ENCODE measurements at regions not wholly inside any gene's neighbourhood (a gene's known extent, or its start where the extent isn't known, plus 50 kb on each side); places are given as distances from the start of the nearest gene placed in this dataset.

DNA sequence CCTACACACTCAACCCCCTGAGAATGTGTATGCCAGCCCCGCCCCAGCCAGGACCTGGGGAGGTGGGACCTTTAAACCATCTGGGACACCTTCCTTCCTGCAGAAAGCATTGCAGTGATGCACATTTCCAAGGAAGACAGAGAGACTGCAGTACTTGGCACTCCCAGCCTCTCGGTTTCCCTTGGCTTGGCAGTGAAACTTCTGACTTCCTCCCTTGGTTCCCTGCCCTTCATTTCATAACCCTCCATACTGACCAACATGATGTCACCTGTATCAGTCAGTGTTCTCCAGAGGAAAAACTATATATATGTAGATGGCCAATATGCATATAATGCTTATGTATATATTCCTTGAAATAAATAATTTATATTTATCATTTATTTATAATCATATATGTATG, 103.2 kb downstream of the SST start:
- ATAC-seq (peak; percentile 58), DNase-seq (no peak)
- H3K36me3 ChIP-seq, result no peaks in the 10 kb centered on the region
- H3K4me3 ChIP-seq, result no peak overlapping the region
- no peaks in the 10 kb centered on the region for H3K27me3 ChIP-seq
- TF ChIP-seq, protein P1, sequence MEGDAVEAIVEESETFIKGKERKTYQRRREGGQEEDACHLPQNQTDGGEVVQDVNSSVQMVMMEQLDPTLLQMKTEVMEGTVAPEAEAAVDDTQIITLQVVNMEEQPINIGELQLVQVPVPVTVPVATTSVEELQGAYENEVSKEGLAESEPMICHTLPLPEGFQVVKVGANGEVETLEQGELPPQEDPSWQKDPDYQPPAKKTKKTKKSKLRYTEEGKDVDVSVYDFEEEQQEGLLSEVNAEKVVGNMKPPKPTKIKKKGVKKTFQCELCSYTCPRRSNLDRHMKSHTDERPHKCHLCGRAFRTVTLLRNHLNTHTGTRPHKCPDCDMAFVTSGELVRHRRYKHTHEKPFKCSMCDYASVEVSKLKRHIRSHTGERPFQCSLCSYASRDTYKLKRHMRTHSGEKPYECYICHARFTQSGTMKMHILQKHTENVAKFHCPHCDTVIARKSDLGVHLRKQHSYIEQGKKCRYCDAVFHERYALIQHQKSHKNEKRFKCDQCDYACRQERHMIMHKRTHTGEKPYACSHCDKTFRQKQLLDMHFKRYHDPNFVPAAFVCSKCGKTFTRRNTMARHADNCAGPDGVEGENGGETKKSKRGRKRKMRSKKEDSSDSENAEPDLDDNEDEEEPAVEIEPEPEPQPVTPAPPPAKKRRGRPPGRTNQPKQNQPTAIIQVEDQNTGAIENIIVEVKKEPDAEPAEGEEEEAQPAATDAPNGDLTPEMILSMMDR (IDR thresholded peaks at IDR 0.05), result no peak
- peaks cover 4% of the 10 kb centered on the region for H3K4me1 ChIP-seq
- no peak overlapping the region for H3K27ac ChIP-seq
- intact Hi-C loops (cut with DNase I), result no loop called here
- H3K9me3 ChIP-seq, result no peaks in the 10 kb centered on the region

DNA sequence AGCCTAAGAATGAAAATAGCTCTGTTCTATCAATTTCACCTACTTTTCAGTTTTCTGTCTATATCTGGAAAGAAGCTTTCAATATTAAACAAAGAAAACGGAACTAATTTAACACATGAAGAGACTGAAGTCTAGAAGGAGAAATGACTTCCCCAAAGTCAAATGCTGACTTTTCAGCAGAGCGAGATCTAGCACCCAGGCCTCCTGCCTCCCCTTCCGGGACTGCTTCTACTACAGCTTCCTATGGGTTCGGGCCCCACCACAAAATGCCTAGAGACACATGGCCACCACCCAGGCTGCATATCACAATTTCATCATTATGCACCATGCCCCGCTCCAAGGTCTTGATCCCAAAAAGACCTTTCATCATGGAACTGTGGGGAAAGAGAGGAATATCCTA, 104.5 kb downstream of the SST start:
- H3K27me3 ChIP-seq, result no peaks in the 10 kb centered on the region
- no peak for ATAC-seq
- no peaks in the 10 kb centered on the region for H3K9me3 ChIP-seq
- no peaks in the 10 kb centered on the region for H3K36me3 ChIP-seq
- H3K4me1 ChIP-seq, result peaks cover 4% of the 10 kb centered on the region
- no peak for DNase-seq
- TF ChIP-seq, protein P1 (IDR thresholded peaks at IDR 0.05), result no peak
- intact Hi-C loops (cut with DNase I), result no loop called here
- no peak overlapping the region for H3K27ac ChIP-seq
- no peak overlapping the region for H3K4me3 ChIP-seq

DNA sequence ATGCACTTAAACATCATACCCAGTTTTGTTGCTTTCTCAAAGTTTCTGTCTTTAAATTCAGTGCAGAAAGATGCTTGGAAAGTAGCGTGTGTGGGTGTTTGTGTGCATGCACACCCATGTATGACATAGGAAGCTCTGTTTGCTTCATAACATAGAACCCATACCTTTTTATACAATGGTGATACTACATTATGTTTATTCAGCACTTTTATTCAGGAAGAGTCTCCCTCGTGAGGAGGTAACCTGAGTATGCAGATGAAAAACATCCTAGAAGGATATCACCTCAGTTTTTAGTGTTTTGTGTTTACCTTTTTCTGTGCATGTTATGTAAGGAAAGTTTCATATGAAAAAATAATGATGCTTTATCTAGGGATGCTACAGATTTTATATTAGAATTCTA, 111.2 kb downstream of the SST start:
- Histone ChIP-seq H3K4me1 (no peaks in the 10 kb centered on the region), H3K4me3 (no peak overlapping the region), H3K9me3 (no peaks in the 10 kb centered on the region), H3K36me3 (no peaks in the 10 kb centered on the region), H3K27ac (no peak overlapping the region), H3K27me3 (no peaks in the 10 kb centered on the region)
- TF ChIP-seq, protein P1 (IDR thresholded peaks at IDR 0.05), result no peak
- DNase-seq (no peak), ATAC-seq (no peak)
- intact Hi-C loops (cut with DNase I), result no loop called here

DNA sequence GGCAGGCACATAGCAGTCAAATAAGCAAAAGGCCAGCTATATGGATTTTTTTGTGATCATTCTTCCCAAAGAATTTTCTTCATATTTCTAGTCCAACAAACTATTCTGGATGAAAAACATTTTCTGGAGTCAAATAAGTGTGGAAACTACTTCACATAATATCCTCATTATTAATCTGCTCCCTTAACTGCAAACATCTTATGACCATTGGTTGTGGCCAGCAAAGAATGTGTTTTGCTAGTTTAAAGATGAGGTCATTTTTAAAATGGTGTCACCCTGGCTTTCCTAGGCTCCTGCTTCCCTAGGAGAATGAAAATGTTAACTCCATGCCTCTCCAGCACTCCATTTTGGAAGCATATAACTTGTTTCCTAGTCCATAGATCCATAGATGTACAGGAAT, 118.8 kb downstream of the SST start:
- Histone ChIP-seq H3K27me3 (no peaks in the 10 kb centered on the region), H3K4me3 (no peak overlapping the region), H3K36me3 (no peaks in the 10 kb centered on the region), H3K9me3 (no peaks in the 10 kb centered on the region), H3K4me1 (no peaks in the 10 kb centered on the region), H3K27ac (no peak overlapping the region)
- intact Hi-C loops (cut with DNase I), result no loop called here
- TF ChIP-seq, protein P1 (IDR thresholded peaks at IDR 0.05), result no peak
- DNase-seq (no peak), ATAC-seq (no peak)

DNA sequence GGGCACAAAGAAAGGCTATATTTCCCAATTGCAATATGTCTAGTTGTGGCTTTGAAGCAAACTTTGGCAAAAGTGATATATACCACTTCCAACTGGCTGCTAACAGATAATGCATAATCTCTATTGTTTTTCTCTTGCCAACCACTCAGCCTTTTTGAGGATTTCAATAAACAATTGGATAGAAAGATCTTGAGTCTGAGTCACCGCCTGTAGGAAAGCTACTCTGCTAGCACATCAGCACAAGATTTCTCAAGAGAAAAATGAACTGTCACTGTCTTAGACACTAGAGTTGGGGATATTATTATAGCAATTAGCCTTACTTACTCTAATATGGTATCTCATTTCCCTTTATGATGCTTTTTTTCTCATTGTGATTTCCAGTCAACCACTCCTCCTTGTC, 119.7 kb downstream of the SST start:
- ATAC-seq, result no peak
- H3K36me3 ChIP-seq, result no peaks in the 10 kb centered on the region
- H3K27ac ChIP-seq, result no peak overlapping the region
- TF ChIP-seq, protein P1 (IDR thresholded peaks at IDR 0.05), result no peak
- intact Hi-C loops (cut with DNase I), result no loop called here
- H3K27me3 ChIP-seq, result no peaks in the 10 kb centered on the region
- no peak overlapping the region for H3K4me3 ChIP-seq
- no peaks in the 10 kb centered on the region for H3K9me3 ChIP-seq
- H3K4me1 ChIP-seq, result no peaks in the 10 kb centered on the region
- no peak for DNase-seq

DNA sequence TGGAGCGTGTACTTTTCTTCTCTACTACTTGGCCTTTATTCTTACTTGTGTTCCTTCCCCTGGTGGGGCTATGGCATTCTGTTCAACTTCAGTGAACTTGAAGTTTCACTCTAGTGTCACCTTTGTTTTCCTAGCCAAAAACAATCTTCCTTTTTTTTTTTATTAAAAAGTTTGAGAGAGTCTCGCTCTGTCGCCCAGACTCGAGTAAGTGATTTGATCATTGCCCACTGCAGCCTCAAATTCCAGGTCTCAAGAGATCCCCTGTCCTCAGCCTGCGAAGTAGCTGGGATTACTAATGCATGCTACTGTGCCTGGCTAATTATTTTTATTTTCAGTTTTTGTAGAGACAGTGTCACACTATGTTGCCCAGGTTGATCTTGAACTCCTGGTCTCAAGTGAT, 124.8 kb downstream of the SST start:
- TF ChIP-seq, protein P1 (IDR thresholded peaks at IDR 0.05), result no peak
- Histone ChIP-seq H3K4me1 (no peaks in the 10 kb centered on the region), H3K9me3 (no peaks in the 10 kb centered on the region), H3K36me3 (no peaks in the 10 kb centered on the region), H3K27me3 (no peaks in the 10 kb centered on the region), H3K4me3 (no peak overlapping the region), H3K27ac (no peak overlapping the region)
- DNase-seq (no peak), ATAC-seq (no peak)
- intact Hi-C loops (cut with DNase I), result no loop called here

All from upper lobe of right lung (tissue), 1 donor.